ENCODE measurements at regions not wholly inside any gene's neighbourhood (a gene's known extent, or its start where the extent isn't known, plus 50 kb on each side); places are given as distances from the start of the nearest gene placed in this dataset.
A peak's percentile ranks its signal among the peaks of the same experiment; 100 is the strongest.
"Not testable (repeated sequence)": the region's sequence is repeated elsewhere in the genome, so short reads cannot be mapped to it uniquely, and the experiment has no call there.

DNA sequence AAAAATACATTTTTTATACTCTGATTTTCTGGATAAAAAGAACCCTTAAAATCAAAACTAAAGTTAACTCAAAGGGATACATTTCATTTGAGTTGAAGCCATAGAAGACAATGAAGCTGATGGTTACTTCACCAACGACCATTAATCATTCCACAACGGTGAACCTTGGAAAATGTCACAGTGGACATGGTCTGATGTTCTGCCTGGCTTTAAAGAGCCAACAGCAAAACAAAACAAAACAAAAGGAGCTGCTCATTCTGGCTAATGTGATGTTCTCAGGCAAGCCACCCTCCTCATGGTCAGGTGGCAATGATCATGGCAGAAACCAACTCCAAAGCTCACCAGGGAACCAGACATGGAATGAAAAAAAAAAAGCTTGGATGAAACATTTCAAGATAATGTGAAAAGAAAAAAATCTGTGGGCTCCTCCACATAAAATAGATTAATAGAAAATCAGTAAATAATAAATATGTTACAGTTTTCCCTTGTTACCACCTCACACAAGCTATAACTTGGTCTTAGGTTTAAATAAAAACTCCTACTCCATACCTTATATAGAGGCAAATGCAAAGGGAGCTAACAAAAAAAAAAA, 90.1 kb upstream of the SERTAD2 start:
- no peaks in the 10 kb centered on the region for H3K27me3 ChIP-seq (replicated peaks; ENCODE audit: insufficient read depth, low read length)
- H3K4me2 ChIP-seq (ENCODE audit: low read depth, low read length) = no peak overlapping the region
- H3K9ac ChIP-seq (ENCODE audit: low read length) = no peak overlapping the region
- H3K4me1 ChIP-seq (ENCODE audit: low read length) = peaks cover 4% of the 10 kb centered on the region; the same call in 1 of the 2 replicates
- no peak overlapping the region for H2AFZ ChIP-seq (ENCODE audit: low read length)
- H3K9me2 ChIP-seq (replicated peaks; ENCODE audit: insufficient read depth, low read length) = no peaks in the 10 kb centered on the region
- DNase-seq = no peak
- H3K4me3 ChIP-seq (ENCODE audit: low read length) = no peak overlapping the region
- H3F3A ChIP-seq (ENCODE audit: insufficient read depth, low read length) = peaks cover 7% of the 10 kb centered on the region; the same call in 1 of the 2 replicates
- H3K27ac ChIP-seq (ENCODE audit: low read length) = no peak overlapping the region
- H4K20me1 ChIP-seq (ENCODE audit: insufficient read depth, low read length) = no peaks in the 10 kb centered on the region
- H3K79me2 ChIP-seq (ENCODE audit: low read length) = peaks cover 24% of the 10 kb centered on the region
- TF ChIP-seq EZH2 (optimal IDR thresholded peaks at IDR 0.05; ENCODE audit: low read depth, low read length) (no peak), EZH2phosphoT487 (IDR thresholded peaks at IDR 0.05; ENCODE audit: low read length) (no peak)
- TF ChIP-seq, protein P1, sequence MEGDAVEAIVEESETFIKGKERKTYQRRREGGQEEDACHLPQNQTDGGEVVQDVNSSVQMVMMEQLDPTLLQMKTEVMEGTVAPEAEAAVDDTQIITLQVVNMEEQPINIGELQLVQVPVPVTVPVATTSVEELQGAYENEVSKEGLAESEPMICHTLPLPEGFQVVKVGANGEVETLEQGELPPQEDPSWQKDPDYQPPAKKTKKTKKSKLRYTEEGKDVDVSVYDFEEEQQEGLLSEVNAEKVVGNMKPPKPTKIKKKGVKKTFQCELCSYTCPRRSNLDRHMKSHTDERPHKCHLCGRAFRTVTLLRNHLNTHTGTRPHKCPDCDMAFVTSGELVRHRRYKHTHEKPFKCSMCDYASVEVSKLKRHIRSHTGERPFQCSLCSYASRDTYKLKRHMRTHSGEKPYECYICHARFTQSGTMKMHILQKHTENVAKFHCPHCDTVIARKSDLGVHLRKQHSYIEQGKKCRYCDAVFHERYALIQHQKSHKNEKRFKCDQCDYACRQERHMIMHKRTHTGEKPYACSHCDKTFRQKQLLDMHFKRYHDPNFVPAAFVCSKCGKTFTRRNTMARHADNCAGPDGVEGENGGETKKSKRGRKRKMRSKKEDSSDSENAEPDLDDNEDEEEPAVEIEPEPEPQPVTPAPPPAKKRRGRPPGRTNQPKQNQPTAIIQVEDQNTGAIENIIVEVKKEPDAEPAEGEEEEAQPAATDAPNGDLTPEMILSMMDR (IDR thresholded peaks at IDR 0.05; ENCODE audit: low read length) = no peak
- H3K9me3 ChIP-seq (replicated peaks; ENCODE audit: insufficient read depth, low read length) = no peaks in the 10 kb centered on the region
- no peaks in the 10 kb centered on the region for H3K36me3 ChIP-seq (replicated peaks; ENCODE audit: insufficient read depth, low read length)

DNA sequence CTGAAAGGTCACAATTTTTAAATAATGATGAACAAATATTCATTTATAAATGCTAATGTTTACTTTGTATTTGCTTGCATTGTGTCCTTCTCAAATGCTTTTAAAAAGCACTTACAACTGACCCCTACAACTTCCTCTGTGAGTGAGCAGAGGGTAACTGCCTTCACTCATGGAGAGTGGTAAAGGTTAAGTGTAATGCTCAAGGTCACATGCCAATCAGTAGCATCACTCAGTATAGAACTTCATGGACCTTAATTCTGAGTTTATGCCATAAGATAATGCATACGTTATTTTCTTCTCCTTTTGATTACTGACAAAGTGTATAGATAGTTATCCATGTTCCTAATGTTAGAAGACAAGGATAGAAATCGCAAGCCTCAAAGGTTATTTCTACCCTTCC, 91.8 kb upstream of the SERTAD2 start:
- no peak overlapping the region for H3K4me3 ChIP-seq (ENCODE audit: low read length)
- no peaks in the 10 kb centered on the region for H3K27me3 ChIP-seq (replicated peaks; ENCODE audit: insufficient read depth, low read length)
- no peak overlapping the region for H2AFZ ChIP-seq (ENCODE audit: low read length)
- no peaks in the 10 kb centered on the region for H4K20me1 ChIP-seq (ENCODE audit: insufficient read depth, low read length)
- H3K9me2 ChIP-seq (replicated peaks; ENCODE audit: insufficient read depth, low read length) = no peaks in the 10 kb centered on the region
- no peak overlapping the region for H3K9ac ChIP-seq (ENCODE audit: low read length)
- peaks cover 22% of the 10 kb centered on the region for H3F3A ChIP-seq (ENCODE audit: insufficient read depth, low read length)
- H3K79me2 ChIP-seq (ENCODE audit: low read length) = peaks cover 30% of the 10 kb centered on the region
- no peaks in the 10 kb centered on the region for H3K36me3 ChIP-seq (replicated peaks; ENCODE audit: insufficient read depth, low read length)
- no peak overlapping the region for H3K4me2 ChIP-seq (ENCODE audit: low read depth, low read length)
- H3K27ac ChIP-seq (ENCODE audit: low read length) = no peak overlapping the region
- H3K4me1 ChIP-seq (ENCODE audit: low read length) = peaks cover 4% of the 10 kb centered on the region; the same call in 1 of the 2 replicates
- H3K9me3 ChIP-seq (replicated peaks; ENCODE audit: insufficient read depth, low read length) = no peaks in the 10 kb centered on the region
- TF ChIP-seq EZH2 (optimal IDR thresholded peaks at IDR 0.05; ENCODE audit: low read depth, low read length) (no peak), EZH2phosphoT487 (IDR thresholded peaks at IDR 0.05; ENCODE audit: low read length) (no peak)
- TF ChIP-seq, protein P1 (IDR thresholded peaks at IDR 0.05; ENCODE audit: low read length) = no peak
- no peak for DNase-seq

DNA sequence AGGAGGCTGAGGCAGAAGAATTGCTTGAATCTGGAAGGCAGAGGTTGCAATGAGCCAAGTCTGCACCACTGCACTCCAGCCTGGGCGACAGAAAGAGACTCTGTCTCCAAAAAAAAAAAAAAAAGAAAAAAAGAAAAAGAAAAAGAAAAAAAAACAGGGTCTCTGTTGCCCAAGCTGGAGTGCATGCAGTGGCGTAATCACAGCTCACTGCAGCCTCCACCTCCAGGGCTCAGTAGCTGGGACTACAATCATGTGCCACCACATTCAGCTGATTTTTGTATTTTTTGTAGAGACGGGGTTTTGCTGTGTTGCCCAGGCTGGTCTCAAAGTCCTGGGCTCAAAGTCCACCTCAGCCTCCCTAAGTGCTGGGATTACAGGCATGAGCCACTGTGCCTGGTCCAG, 94.0 kb upstream of the SERTAD2 start:
- H3K79me2 ChIP-seq (ENCODE audit: low read length) = peaks cover 30% of the 10 kb centered on the region
- not testable (repeated sequence) for H3K4me3 ChIP-seq (ENCODE audit: low read length)

DNA sequence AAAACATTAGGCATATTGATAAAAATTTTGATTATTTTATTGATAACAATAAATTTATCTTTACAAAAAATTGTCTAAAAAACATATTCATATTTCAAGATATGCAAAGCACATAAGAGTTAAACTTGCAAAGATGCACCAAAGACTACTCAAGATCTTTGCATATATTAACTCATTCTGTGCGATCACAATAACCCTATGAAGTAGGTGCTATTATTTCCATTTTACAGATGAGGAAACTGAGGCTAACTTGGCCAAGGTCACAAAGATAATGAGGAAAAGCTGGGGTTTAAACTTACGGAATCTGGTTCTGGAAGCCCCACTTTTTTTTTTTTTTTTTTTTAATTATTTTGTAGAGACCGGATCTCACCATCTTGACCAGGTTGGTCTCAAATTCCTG, 94.4 kb upstream of the SERTAD2 start:
- Histone ChIP-seq H3K4me1 (ENCODE audit: low read length) (peaks cover 13% of the 10 kb centered on the region), H3K36me3 (replicated peaks; ENCODE audit: insufficient read depth, low read length) (no peaks in the 10 kb centered on the region), H3K27ac (ENCODE audit: low read length) (peak overlapping the region; percentile 85; the same call in 1 of the 2 replicates), H3K79me2 (ENCODE audit: low read length) (peaks cover 30% of the 10 kb centered on the region), H3K4me3 (ENCODE audit: low read length) (no peak overlapping the region), H3K9ac (ENCODE audit: low read length) (no peak overlapping the region), H4K20me1 (ENCODE audit: insufficient read depth, low read length) (no peaks in the 10 kb centered on the region), H3F3A (ENCODE audit: insufficient read depth, low read length) (peaks cover 33% of the 10 kb centered on the region), H3K9me3 (replicated peaks; ENCODE audit: insufficient read depth, low read length) (no peaks in the 10 kb centered on the region), H2AFZ (ENCODE audit: low read length) (no peak overlapping the region), H3K27me3 (replicated peaks; ENCODE audit: insufficient read depth, low read length) (no peaks in the 10 kb centered on the region), H3K4me2 (ENCODE audit: low read depth, low read length) (peak overlapping the region; percentile 92; the same call in 1 of the 2 replicates), H3K9me2 (replicated peaks; ENCODE audit: insufficient read depth, low read length) (no peaks in the 10 kb centered on the region)
- no peak for DNase-seq
- TF ChIP-seq, protein P1 (IDR thresholded peaks at IDR 0.05; ENCODE audit: low read length) = no peak
- TF ChIP-seq EZH2phosphoT487 (IDR thresholded peaks at IDR 0.05; ENCODE audit: low read length) (no peak), EZH2 (optimal IDR thresholded peaks at IDR 0.05; ENCODE audit: low read depth, low read length) (no peak)

More for the DNA sequence above, 94.0 kb upstream of the SERTAD2 start:
- peaks cover 33% of the 10 kb centered on the region for H3F3A ChIP-seq (ENCODE audit: insufficient read depth, low read length)
- H3K9me2 ChIP-seq (replicated peaks; ENCODE audit: insufficient read depth, low read length); H3K27me3 ChIP-seq (replicated peaks; ENCODE audit: insufficient read depth, low read length); H4K20me1 ChIP-seq (ENCODE audit: insufficient read depth, low read length); H3K9ac ChIP-seq (ENCODE audit: low read length); H3K4me2 ChIP-seq (ENCODE audit: low read depth, low read length); H3K9me3 ChIP-seq (replicated peaks; ENCODE audit: insufficient read depth, low read length); H3K27ac ChIP-seq (ENCODE audit: low read length); DNase-seq; H2AFZ ChIP-seq (ENCODE audit: low read length); H3K36me3 ChIP-seq (replicated peaks; ENCODE audit: insufficient read depth, low read length): not testable (repeated sequence)
- peaks cover 12% of the 10 kb centered on the region for H3K4me1 ChIP-seq (ENCODE audit: low read length)

Data from MM.1S (cell line).